ENCODE measurements at regions not wholly inside any gene's neighbourhood (a gene's known extent, or its start where the extent isn't known, plus 50 kb on each side); places are given as distances from the start of the nearest gene placed in this dataset.

GRCh38 chr11:92361551-92361950 is 136.9 kb downstream of the FAT3 start:
- WGBS (ENCODE audit: insufficient coverage, low coverage, missing lambda C conversion rate), result 0% methylated on average over 2 of the region's 2 CpGs
- ChIA-PET POLR2A (no interaction called here), CTCF (ENCODE audit: low intra/inter-chr PET ratio) (no interaction called here)
- H3K4me2 ChIP-seq (ENCODE audit: insufficient read depth, low read length), result no peak overlapping the region
- DNase-seq (ENCODE audit: extremely low read depth in 1 of 4, low spot score in 3 of 4), result no peak
- no peak for ATAC-seq
- H3K27me3 ChIP-seq (ENCODE audit: control insufficient read depth in 2 of 2, insufficient read depth in 2 of 2, low read length in 2 of 2), result no peaks in the 10 kb centered on the region
- no peak overlapping the region for H3K9ac ChIP-seq (ENCODE audit: insufficient read depth in 1 of 2, low read depth in 2 of 2, low read length in 2 of 2)
- no peak overlapping the region for H2AFZ ChIP-seq (ENCODE audit: low read depth, low read length)
- no peaks in the 10 kb centered on the region for H3K4me1 ChIP-seq (replicated peaks in 1 of 2; ENCODE audit: control insufficient read depth in 2 of 2, insufficient read depth in 2 of 2, low read length in 2 of 2)
- no peak for FAIRE-seq
- in situ Hi-C loops (cut with MboI), result no loop called here
- no peaks in the 10 kb centered on the region for H3K9me1 ChIP-seq (ENCODE audit: control insufficient read depth, insufficient read depth, low read length)
- no peak overlapping the region for H3K4me3 ChIP-seq
- no peak overlapping the region for H3K27ac ChIP-seq (ENCODE audit: extremely low read depth, low read depth, low read length)
- intact Hi-C loops (cut with micrococcal nuclease), result no loop called here
- no peaks in the 10 kb centered on the region for H3K9me3 ChIP-seq (replicated peaks; ENCODE audit: control insufficient read depth, insufficient read depth, low read depth, low read length)
- BruUV-seq (replicated peaks), result no TSS peak
- H4K20me1 ChIP-seq (replicated peaks; ENCODE audit: control insufficient read depth, insufficient read depth, low read length), result no peaks in the 10 kb centered on the region
- TF ChIP-seq LARP7 (IDR thresholded peaks at IDR 0.05) (no peak), DDX20 (tag; IDR thresholded peaks at IDR 0.05; ENCODE audit: low read depth) (no peak), MBD1 (CRISPR knock-in tag; IDR thresholded peaks at IDR 0.05) (no peak), RREB1 (CRISPR knock-in tag; IDR thresholded peaks at IDR 0.05) (no peak), MAFK (IDR thresholded peaks at IDR 0.05; ENCODE audit: low read length) (no peak), MYNN (IDR thresholded peaks at IDR 0.05) (no peak), MYNN (CRISPR knock-in tag; IDR thresholded peaks at IDR 0.05) (no peak), ARID1B (IDR thresholded peaks at IDR 0.05) (no peak), ZNF354B (CRISPR knock-in tag; IDR thresholded peaks at IDR 0.05) (no peak), PATZ1 (CRISPR knock-in tag; IDR thresholded peaks at IDR 0.05; ENCODE audit: borderline replicate concordance) (no peak)
- H3K36me3 ChIP-seq (ENCODE audit: control insufficient read depth, insufficient read depth, low read length), result no peaks in the 10 kb centered on the region
- H3K79me2 ChIP-seq (ENCODE audit: control insufficient read depth, insufficient read depth, low read length), result no peaks in the 10 kb centered on the region

All from K562 (cell line).